Ramos (cell line): ENCODE measurements at regions not wholly inside any gene's neighbourhood (a gene's known extent, or its start where the extent isn't known, plus 50 kb on each side); places are given as distances from the start of the nearest gene placed in this dataset.

Experiments
- in situ Hi-C: fragments of 300-500 bp; cut with MboI; formaldehyde crosslinking; loops from one replicate; pipeline ENCODE4 v1.14.3; 2022; ENCODE audit warnings: low sequenced_read_pairs; ENCODE audit not compliant: unreplicated experiment

DNA sequence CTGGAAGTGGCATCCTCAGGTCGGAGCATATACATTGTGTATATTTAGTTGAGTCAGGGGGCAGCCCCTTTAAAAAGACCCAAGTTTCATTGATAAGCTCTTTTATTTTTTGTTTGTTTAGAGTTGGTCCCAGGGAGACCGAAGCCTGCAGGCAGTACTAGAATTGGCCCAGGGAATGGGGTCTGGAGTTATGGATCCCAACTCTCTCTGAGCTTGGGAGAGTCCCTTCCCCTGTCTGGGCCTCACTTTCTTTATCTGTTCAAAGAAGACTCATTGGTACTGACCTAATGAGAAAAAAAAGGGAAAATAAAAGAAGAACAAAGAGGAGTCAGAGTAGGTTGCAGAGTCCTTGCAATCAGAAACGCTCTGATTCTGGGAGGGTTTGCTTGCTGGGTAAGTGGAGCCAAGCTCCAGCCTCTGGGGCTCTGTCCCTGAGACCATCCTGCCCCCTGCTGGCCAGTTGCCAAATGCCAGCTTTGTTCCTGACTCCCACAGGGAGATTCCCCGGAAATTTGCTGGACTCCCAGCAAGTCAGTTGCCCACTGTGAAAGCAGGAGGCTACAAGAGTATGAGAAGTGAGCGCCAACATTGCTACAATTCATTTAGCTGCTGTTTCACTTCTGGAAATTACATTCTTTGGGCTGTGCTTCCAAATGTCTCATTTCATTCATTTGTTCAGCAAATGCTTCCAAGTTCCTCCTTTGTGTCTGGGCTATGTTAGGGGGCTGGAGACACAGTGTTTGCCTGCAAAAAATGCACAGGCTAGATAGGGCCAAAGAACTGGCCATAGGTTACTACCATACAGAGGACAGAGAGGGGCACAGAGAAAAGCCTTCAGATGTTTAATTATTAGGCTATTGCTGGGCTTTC lies 156.2 kb downstream of the MELK start:
- in situ Hi-C loops = loop anchor here (25.0 kb wide), 1 partner anchor 92 kb away; no protein-coding TSS in a partner anchor

DNA sequence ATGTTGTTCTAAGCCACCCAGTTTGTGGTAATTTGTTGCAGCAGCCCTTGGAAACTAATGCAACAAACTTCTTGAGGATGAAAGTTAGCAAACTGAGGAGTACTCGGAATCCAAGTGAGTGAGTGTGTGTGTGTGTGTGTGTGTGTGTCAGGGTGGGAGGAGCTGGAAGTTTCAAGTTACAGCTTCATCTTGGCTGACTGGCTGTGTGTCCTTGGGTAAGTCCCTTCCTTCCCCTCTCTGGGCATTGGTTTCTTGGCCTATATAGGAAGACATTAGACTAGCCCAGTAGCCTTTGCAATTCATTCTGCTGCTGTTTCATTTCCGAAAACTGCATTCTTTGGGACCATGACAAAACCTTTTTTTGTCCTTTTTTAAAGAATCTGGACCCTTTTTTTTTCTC lies 157.2 kb downstream of the MELK start:
- in situ Hi-C loops = loop anchor here (10.0 to 25.0 kb wide), 2 partner anchors 93 to 325 kb away; partner anchors contain the start of gene RNF38

DNA sequence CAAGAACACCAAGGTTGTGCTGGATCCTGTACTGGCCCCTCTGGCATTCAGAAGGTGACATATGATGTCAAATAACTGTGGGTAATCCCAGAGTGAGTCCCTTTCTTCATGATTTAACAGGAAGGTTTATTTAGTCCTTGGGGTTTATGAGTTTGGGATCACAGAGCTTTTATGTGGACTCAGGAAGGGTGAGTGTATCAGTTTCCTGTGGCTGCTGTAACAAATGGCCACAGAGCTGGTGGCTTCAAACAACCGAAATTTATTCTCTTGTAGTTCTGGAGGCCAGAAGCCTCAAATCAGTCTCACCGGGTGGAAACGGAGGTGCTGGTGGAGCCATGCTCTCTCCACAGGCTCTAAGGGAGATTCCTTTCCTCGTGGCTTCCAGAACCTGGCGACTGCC lies 157.7 kb downstream of the MELK start:
- in situ Hi-C loops = loop anchor here (10.0 to 25.0 kb wide), 2 partner anchors 93 to 326 kb away; partner anchors contain the start of gene RNF38

DNA sequence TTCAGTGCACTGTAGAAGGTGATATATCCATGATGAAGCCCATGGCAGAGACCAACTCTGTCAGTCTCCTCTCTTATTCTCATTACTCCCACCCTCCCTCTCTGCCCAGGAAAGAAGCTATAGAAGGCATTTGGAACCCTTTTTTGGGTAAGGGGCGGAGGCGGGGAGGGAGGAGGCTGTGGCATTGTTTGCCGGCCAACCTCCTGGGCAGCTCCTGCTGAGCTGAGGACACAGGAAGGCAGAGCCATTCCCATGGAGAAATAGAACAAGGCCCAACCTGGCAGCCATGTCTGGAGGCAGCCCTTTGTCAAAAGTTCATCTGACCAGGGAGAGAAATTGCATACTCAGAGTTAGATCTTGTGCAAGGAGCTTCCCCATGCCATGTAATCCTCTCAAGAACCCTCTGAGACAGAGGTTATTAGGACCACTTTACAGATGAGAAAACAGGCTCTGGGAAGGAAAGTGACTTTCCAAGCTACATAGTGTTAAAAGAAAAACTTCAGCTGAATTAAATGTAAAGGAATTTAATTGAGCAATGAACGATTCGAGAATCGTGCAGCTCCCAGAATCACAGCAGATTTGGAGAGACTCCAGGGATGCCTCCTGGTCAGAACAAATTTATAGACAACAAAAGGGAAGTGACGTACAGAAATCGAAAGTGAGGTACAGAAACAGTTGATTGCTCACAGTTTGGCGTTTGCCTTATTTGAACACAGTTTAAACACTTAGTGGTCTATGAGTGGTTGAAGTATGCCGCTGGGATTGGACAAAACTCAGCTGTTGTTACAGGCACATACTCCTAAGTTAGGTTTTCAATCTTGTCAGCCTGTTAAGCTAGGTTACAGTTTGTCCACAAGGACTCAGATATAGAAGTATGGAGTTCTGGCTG lies 158.6 kb downstream of the MELK start:
- in situ Hi-C loops = loop anchor here (10.0 to 25.0 kb wide), 2 partner anchors 94 to 327 kb away; partner anchors contain the start of gene RNF38

DNA sequence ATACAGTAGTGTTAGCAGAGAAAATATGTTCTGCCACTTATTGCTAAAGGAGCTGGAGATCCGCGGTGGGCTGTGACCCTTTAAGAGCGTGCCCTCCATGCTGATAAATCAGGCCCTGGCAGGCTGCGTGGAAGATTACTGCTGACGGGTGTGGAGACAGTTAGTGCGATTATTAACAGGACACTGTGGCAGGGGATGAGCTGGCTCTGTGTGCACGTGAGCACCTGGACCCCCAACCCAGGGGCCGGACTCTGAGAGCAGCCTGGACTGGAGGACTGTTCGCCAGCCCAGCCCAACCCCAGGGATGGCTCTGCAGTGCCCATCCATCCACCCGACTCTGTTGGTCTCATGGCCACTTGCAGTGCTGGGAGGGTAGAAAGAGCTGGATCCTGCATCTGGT lies 162.0 kb downstream of the MELK start:
- in situ Hi-C loops = loop anchor here (10.0 to 25.0 kb wide), 2 partner anchors 97 to 330 kb away; partner anchors contain the start of gene RNF38

DNA sequence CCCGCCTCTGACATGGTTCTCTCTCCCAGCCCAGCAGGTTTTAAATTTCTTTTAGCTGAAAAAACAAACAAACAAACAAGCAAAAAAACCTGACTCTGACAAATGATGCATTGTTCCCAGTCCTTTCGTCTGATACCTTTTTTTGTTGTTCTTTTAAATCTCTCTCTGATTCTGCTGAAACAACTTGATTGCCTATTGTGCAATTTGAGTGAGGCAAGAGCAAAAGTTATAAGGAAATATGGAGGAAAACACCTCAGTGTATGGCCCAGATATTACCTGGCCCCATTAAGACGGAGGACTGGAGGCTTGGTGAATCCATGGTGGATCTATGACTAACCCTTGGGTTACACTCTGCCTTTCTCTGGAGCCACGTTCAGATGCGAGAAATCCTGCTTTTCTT lies 164.0 kb downstream of the MELK start:
- in situ Hi-C loops = loop anchor here (10.0 to 25.0 kb wide), 2 partner anchors 99 to 332 kb away; partner anchors contain the start of gene RNF38

DNA sequence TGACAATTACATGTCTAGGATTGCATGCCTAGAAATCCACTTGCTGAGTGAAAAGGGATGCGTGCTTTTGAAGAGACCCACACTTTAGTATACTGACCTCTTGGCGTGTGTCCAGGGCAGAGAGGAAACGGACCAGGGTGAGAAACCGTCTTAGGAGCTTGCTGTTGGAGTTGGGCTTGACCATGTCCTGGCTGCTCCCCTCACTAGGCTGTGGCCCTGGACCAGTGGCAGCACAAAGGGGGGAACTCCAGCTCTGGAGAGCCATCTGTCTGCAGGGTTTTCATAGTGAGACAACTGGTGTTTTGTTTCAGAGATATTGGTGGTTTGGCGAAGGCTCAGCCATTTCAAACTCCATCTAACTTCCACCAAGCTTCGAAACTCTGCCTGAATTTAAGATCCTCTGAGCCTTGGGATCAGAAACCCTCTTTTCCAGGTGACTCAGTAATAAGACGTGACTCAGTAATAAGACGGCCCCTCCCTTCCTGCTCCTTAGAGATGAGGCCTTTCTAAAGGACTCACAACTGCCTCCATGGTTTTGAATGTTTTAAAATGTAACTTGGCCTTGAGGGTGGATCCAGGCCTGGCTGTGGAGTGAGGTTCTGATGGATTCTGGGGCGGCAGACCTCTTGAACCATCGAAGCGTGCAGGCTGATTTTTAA lies 165.8 kb downstream of the MELK start:
- in situ Hi-C loops = loop anchor here (10.0 to 25.0 kb wide), 2 partner anchors 101 to 334 kb away; partner anchors contain the start of gene RNF38

DNA sequence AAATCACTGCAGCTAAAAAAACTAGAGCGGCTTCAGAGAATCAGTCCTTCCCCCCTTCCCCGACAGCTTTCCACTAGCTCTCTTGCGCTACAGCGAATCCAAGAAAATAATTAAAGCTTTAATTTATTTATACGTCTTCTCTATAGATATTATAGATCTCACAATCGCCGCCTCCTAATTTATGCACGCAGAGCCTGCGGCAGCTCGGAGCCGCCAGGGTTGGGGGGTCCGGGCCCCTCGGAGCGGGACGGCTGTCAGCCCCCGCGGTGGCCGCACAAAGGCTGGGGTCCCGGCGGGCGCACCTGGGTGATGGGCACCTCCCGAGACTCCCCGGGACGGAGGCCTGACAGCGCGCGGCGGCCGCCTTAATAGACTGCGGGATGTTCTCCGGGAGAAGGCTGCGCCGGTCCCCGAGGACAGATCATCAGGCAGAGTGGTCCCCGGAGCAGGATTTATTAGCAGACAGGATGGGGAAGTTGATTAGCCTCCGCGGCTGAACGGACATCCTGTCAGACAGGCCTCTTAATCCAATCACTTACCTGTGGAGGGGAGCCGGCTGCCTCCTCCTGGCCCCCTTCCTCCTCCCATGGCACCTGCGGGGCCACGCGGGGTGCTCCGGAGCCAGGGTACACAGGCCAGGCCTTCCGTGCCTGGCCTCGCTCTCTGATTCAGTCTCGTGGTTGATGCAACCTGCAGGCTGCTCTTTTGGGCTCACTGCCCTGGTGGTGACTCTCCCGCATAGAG lies 166.8 kb downstream of the MELK start:
- in situ Hi-C loops = loop anchor here (10.0 to 25.0 kb wide), 2 partner anchors 102 to 335 kb away; partner anchors contain the start of gene RNF38

DNA sequence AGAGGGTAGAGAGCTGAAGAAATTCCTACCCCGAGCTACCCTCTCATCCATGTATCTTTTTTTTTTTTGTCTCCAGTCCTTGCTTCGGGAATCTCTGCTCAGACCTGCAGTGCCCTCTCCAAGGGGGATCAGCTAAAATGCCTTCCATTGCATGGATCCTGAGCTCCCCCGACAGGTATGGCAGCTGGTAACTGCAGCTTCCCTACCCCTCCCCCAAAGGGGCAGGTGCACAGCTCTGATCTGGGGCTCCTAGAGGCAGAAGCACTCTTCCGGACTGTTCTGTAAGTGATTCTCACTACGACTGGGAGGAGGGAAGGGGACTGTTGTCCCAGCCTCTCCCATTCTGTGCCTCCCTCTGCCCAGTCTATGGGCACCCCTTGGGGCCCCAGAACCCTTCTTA lies 169.6 kb downstream of the MELK start:
- in situ Hi-C loops = loop anchor here (25.0 kb wide), 1 partner anchor 105 kb away; no protein-coding TSS in a partner anchor

DNA sequence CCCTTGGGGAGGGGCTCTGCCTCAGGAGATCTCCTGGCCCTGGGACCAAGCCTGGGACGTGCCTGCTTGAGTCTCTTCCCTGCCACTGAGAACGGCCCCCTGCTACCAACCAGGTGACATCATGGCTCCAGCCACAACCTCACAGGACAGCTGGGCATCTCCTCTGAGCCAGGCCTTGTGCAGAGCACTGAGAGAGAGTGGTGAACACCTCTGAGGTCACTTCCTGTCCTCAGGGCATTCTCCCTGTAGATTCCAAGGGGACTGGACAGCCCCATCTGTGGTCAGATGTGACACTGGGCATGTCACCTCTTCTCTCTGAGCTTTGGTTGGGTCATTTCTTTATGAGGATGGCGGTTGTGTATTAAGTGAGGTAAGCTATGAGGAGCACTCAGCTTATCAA lies 172.0 kb downstream of the MELK start:
- in situ Hi-C loops = loop anchor here (25.0 kb wide), 1 partner anchor 107 kb away; no protein-coding TSS in a partner anchor

DNA sequence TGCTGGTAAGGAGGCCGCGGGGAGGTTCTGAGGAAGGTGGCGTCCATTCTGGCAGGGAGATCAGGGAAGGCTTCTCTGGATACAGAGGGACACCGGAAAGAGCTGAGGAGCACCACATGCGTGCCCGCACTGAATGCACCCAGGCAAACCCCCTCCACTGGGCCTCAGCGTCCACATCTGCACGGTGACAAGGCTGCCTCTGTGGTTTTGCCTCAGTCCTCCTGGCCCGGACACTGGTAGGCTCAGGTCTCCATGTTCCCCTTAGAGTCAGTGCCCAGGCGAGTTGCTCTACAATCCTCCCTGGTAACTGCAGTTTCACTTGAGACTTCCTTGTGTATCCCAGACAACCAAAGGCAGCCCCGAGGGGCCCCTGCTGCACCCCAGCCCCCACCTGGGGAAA lies 173.3 kb downstream of the MELK start:
- in situ Hi-C loops = loop anchor here (25.0 kb wide), 1 partner anchor 109 kb away; no protein-coding TSS in a partner anchor

DNA sequence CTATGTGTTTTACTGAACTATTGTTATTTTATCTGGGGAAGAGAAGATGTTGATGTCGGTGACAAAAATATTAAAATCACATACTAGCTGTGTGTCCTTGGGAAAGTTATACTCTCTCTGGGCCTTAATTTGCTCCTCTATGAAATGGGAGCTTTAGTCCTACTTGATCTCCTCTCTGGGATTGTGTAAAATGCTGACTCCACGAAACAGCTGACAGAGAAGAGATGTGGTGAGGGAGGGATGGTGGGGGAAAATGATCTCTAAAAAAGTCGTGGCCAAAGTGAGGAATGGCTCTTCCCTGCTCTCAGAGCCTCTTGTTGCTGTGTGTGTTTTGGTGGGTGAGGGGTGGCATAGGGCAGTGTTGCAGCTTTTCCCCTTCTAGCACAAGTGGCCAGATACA lies 173.7 kb downstream of the MELK start:
- in situ Hi-C loops = loop anchor here (25.0 kb wide), 1 partner anchor 109 kb away; no protein-coding TSS in a partner anchor

DNA sequence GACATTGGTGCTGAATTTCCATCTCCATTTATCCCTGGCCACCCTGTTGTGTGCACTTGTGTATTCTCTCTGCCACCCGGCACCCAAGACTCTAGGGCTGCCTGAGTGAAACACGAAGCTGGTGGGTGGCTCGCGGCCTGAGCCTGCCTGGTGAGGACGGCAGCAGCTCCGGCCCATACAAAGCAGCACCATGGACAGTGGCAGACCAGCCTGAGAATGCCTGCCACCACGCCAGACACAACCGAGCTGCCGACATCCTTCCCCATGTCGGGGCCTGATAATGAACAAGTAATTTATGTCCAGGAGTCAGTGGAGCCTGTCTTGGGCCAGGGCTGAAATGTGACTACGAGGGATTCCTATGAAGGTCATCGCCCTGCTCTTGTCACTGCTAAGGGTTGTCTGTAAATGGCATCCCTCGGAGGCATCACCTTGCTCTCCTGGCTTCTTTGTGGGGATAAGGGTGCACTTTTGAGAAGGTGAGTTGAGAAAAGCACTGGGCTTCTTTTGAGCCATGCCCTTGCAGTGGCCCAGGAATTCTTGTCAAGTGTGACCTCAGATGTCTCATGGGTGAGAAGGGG lies 175.7 kb downstream of the MELK start:
- in situ Hi-C loops = loop anchor here (25.0 kb wide), 1 partner anchor 111 kb away; no protein-coding TSS in a partner anchor

DNA sequence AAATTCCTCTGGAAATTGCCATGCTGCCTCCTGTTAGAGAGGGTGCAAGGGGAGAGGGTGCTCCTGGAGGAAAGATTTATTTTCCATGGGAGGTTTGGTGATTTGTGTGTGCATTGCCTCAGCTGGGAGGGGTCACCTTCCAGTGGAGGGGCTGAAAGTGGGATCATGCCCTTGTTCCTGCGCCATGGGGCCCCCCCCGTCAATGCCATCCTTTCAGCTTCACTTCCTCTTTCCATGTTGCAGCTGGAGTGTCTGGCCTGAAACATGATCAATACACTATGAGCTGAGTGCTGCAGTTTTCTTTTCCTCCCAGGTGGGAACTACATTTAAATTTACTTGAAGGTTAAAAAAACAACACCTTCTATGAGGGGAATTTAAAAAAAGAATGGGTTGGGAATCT lies 176.8 kb downstream of the MELK start:
- in situ Hi-C loops = loop anchor here (25.0 kb wide), 1 partner anchor 112 kb away; no protein-coding TSS in a partner anchor

DNA sequence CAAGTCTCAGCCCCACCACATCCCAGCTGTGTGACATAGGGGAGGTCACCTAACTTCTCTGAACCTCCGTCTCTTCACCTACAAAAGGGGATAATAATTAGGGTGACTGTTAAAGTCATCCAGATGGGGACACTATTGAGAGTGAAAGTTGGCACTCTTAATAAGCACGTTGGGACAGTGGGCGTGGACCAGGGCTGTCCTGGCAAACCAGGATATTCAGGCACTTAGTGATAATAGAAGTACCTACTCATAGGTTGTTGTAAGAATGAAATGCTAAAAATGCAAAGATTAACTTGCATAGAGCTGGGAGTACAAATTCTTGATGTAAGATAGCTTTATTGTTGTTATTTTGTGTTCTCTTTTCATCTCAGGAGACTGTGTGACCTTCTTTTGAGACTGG lies 177.9 kb downstream of the MELK start:
- in situ Hi-C loops = no loop called here

DNA sequence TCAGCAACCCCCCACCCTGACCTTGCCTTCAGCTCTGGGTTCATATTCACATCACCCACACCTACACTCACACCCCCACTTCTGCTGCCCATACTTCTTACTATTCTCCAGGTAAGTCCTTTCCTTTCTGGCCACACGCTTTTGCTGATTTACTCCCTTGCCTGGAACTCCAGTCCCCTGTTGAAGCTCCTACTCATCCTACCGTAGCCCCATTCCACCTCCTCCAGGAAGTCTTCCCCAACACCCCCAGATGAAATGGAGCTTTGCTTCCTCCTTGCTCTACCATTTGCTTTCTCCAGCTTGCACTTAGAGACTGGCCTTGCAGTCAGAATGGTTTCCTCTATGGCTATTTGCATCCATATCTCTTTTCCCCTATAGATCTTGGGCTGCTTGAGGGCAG lies 182.3 kb downstream of the MELK start:
- in situ Hi-C loops = no loop called here

DNA sequence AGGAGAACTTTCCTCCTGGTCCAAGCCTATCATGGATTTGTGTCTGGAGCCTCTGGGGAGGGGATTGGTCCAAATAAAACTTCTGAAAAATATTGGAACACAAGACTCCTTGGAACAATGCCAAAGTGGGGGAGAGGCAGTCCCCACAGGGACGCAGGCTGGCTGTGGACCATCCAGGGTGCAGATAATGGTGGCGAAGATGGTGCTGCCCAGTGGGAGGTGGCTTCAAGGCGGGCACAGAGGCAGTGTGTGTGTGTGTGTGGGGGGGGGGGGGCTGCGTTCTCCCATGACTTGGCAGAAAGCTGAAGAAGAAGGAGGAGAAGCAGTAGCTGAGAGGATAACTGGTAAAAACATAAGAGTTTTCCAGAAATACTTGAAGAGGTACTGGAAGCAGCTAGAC lies 186.4 kb downstream of the MELK start:
- in situ Hi-C loops = no loop called here

DNA sequence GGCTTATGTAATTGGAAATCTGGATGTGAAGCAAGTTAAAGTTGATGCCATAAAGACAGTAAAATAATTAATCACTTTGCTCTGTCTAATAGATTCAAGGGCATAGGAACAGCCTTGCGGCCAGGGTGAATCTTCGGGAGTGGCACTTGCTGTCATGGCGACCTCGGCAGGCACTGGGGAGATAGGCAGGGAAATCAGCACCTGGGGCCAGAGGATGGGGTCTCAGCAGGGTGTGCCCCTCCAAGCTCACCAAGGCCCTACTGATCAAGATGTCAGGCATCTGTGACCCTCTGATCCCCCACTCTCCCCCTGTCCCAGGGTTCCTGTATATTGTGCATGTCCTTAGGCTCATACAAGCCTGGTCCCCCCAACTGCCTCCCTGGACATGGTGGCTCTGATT lies 187.3 kb downstream of the MELK start:
- in situ Hi-C loops = no loop called here
